Coronary artery (tissue), 2 donors: ENCODE measurements at regions not wholly inside any gene's neighbourhood (a gene's known extent, or its start where the extent isn't known, plus 50 kb on each side); places are given as distances from the start of the nearest gene placed in this dataset.

ENCODE experiments used
- DNase-seq: peaks from one replicate; pipeline ENCODE4 v3.0.0-alpha.2; 2017; ENCODE audit warnings: low spot score
- H3K27ac ChIP-seq, 2 donors: fragments of 200-600 bp; sonication (generic); one replicate each; pipeline ENCODE4 v1.5.1; 2016 to 2019
- H3K4me3 ChIP-seq: fragments of 200-600 bp; sonication (generic); 2 replicates; pipeline ENCODE4 v1.5.1; 2016; ENCODE audit warnings: mild to moderate bottlenecking, moderate library complexity
- TF ChIP-seq, protein P1 (sequence below): fragments of 200-600 bp; sonication (generic); IDR thresholded peaks from one replicate; pipeline ENCODE4 v1.5.1; 2019; ENCODE audit warnings: antibody characterized with exemption

DNA sequence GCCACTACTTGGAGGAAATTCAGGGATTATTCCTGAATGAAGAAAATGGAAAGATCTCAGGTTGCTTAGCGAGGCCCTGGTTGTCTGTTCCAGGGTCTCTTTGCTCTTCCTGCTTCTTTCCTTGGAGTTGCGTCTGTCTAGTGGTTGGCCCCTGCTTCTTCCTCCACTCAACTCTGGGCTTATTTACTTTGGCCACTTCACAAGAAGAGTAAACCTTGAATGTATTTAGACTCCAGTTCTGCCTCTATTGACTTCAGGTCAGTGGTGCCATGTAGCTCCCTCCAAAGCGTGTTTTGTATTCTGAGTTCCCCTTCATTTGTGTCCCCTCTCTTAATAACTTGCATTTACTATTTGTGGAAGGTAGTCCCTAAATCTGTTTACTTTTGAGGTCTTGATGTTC is 456.5 kb downstream of the UTRN start:
- Histone ChIP-seq H3K27ac (no peak overlapping the region), H3K4me3 (no peak overlapping the region)
- no peak for DNase-seq
- TF ChIP-seq, protein P1, sequence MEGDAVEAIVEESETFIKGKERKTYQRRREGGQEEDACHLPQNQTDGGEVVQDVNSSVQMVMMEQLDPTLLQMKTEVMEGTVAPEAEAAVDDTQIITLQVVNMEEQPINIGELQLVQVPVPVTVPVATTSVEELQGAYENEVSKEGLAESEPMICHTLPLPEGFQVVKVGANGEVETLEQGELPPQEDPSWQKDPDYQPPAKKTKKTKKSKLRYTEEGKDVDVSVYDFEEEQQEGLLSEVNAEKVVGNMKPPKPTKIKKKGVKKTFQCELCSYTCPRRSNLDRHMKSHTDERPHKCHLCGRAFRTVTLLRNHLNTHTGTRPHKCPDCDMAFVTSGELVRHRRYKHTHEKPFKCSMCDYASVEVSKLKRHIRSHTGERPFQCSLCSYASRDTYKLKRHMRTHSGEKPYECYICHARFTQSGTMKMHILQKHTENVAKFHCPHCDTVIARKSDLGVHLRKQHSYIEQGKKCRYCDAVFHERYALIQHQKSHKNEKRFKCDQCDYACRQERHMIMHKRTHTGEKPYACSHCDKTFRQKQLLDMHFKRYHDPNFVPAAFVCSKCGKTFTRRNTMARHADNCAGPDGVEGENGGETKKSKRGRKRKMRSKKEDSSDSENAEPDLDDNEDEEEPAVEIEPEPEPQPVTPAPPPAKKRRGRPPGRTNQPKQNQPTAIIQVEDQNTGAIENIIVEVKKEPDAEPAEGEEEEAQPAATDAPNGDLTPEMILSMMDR = no peak

DNA sequence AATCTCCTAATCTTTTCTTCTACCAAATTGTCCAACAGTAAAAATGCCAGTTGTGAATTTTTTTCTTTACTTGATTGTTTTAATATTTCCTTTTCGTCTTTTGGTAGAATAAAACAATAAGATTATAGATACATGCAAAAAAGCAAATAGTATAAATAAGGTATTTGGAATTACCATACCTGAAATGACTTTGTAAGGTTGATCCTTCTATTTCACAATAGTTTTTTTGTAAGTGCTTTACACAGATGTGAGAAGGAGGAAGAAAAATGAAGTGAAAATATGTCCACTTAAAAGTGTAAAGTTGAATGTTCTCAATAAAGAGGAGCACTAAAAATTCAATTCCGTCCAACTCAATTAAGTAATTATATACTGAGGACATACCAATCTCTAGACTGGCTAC is 457.6 kb downstream of the UTRN start:
- TF ChIP-seq, protein P1 = no peak
- Histone ChIP-seq H3K27ac (no peak overlapping the region), H3K4me3 (no peak overlapping the region)
- DNase-seq = no peak

DNA sequence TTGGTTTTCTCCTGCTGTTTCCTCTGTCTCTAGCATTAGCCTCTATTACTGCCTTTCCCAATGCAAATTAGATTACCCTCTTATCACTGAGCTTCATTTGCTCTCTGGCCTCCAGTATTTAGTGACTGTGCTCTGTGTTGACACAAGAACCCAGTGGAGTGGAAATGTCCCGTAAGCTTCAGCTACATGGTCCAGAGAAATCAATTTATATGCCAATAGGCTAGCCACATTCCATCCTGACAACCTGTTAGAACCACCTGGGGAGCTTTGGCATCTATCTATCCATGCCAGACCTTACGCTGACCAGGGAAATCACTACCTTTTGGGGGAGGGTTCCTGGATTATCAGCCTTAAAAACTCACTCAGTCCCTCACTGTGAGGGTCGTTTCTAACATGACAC is 459.6 kb downstream of the UTRN start:
- H3K4me3 ChIP-seq = no peak overlapping the region
- TF ChIP-seq, protein P1 = no peak
- H3K27ac ChIP-seq = no peak overlapping the region
- no peak for DNase-seq

DNA sequence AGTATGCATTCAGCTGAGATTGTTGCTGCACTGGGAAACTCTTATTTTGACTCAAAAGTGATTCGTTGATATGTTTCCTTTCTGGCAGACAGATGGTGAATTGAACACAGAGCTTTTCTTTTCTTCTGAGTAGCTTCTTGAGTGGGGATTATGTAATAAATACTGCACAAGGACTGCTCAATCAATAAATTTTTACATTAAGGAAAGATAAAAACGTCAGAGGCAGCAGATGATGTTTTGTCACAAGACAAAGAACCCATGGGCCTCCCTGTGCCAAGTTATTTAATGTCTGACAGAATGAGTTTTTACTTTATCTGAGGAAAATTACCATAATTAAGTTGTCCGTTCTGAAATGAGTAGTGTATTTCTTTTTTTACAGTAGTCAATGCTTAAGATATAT is 460.3 kb downstream of the UTRN start:
- no peak overlapping the region for H3K4me3 ChIP-seq
- no peak overlapping the region for H3K27ac ChIP-seq
- DNase-seq = no peak
- TF ChIP-seq, protein P1 = no peak

DNA sequence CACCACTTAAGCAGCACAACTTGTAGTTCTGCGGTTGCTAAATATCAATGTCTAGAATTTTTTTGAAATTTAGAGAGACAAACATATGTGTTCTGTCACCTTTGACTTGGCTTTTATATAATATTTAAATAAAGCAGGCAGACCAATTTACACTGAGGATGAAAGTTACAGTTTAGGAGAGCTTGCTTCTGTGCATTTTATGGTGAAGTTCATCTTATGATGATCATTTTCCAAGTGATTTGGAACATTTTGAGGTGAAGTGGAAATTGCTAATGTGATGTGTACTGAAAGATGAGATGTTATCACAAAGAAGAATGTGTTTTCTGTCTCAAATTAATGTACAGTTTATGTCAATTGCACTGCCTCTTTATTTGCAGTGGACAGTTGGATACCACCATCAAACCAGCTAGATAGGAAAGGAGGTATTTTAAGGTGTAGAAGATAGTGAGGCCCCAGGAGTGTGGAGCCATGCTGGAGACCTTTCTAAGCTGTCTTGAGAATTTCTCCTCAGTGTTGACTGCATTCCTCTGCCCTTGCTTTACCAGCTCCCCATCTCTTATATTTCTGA is 461.9 kb downstream of the UTRN start:
- no peak for DNase-seq
- no peak overlapping the region for H3K27ac ChIP-seq
- TF ChIP-seq, protein P1 = no peak
- H3K4me3 ChIP-seq = no peak overlapping the region

DNA sequence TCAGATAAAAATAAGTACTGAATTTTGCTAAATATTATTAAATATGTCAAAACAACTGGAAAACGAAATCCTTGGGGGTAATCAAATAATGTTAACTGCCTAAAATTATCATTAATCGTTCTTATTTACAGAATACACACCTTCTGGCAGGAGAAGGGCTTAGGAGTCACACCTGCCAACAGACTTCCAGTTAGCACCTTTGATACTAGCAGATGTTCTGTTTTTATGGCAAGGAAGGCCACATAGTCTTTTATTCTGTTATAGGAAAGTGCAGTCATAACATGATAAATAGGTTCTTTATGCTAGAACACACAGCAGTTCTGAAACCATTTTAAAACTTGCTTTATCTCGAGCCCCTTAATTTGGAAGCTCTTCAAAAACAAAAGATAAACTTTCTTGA is 464.1 kb downstream of the UTRN start:
- Histone ChIP-seq H3K4me3 (no peak overlapping the region), H3K27ac (no peak overlapping the region)
- TF ChIP-seq, protein P1 = no peak
- no peak for DNase-seq

DNA sequence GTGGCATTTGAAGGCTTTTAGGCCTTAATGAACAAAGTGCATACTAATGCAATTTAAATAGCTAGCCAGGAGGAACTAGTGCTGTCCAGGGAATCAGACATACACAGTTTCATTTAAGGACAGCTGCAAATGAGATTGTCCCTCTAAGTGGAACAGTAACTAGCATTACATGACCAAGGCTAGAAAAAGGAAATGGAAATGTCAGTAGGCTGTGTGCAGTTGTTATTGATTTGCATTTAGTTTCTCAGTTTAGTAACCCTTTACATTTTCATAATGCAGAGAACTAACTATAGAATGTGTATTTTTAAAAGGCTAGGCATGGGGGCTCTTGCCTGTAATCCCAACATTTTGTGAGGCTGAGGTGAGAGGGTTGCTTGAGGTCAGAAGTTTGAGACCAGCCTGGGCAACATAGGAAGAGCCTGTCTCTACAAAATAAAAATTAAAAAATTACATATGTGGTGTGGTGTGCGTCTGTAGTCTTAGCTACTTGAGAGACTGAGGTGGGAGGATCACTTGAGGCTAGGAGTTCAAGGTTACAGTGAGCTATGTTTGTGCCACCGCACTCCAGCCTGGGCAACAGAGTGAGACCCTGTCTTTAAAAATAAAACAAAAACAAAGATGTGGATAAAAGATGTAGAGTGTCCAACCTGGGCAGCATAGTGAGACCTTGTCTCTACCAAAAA is 468.0 kb downstream of the UTRN start:
- Histone ChIP-seq H3K27ac (no peak overlapping the region), H3K4me3 (no peak overlapping the region)
- TF ChIP-seq, protein P1 = no peak
- no peak for DNase-seq
